Activated naive CD8-positive, alpha-beta T cell treated with anti-CD3 and anti-CD28 coated beads, Interleukin-2, amount 10 ng/mL, durations not matched to agents 7 days and 5 days (primary cell): ENCODE measurements at regions not wholly inside any gene's neighbourhood (a gene's known extent, or its start where the extent isn't known, plus 50 kb on each side); places are given as distances from the start of the nearest gene placed in this dataset.

Source experiments
- ATAC-seq: fragments of 150-1000 bp; cut with Tn5 transposase; one replicate; pipeline ENCODE4 v1.10.0; 2021; ENCODE audit warnings: low read depth, moderate library complexity
- POLR2A ChIA-PET: fragments of 350-600 bp; sonication (Branson Sonifier 250); formaldehyde crosslinking; loops from one replicate; lab custom pipeline; 2021; ENCODE audit warnings: antibody characterized with exemption; lab: Charles Lee
- DNase-seq: peaks from one replicate; pipeline ENCODE4 v3.0.0; 2021
- H3K27ac Mint-ChIP-seq: one replicate; pipeline ENCODE4 v1.8.0; 2022; ENCODE audit warnings: mild to moderate bottlenecking, mixed read lengths
- H3K27me3 Mint-ChIP-seq: one replicate; pipeline ENCODE4 v1.8.0; 2022; ENCODE audit warnings: mild to moderate bottlenecking, moderate library complexity, mixed read lengths
- H3K36me3 Mint-ChIP-seq: one replicate; pipeline ENCODE4 v1.8.0; 2021; ENCODE audit warnings: mild to moderate bottlenecking, mixed read lengths
- H3K4me1 Mint-ChIP-seq: one replicate; pipeline ENCODE4 v1.8.0; 2021; ENCODE audit warnings: mixed read lengths
- H3K4me3 Mint-ChIP-seq: one replicate; pipeline ENCODE4 v1.8.0; 2022; ENCODE audit warnings: mild to moderate bottlenecking, moderate library complexity, mixed read lengths
- H3K9me3 Mint-ChIP-seq: one replicate; pipeline ENCODE4 v1.8.0; 2021; ENCODE audit warnings: mixed read lengths

GRCh38 chr22:48042621-48043395 lies 1280.4 kb downstream of the TBC1D22A start:
- no peak for ATAC-seq
- H3K27me3 Mint-ChIP-seq: peaks cover 25% of the 10 kb centered on the region
- H3K4me3 Mint-ChIP-seq: no peak overlapping the region
- H3K27ac Mint-ChIP-seq: no peak overlapping the region
- peaks cover 4% of the 10 kb centered on the region for H3K4me1 Mint-ChIP-seq
- no peak for DNase-seq
- POLR2A ChIA-PET: no interaction called here
- H3K9me3 Mint-ChIP-seq: no peaks in the 10 kb centered on the region
- H3K36me3 Mint-ChIP-seq: no peaks in the 10 kb centered on the region

- Mint-ChIP-seq H3K27ac (no peak overlapping the region), H3K4me1 (no peaks in the 10 kb centered on the region), H3K9me3 (no peaks in the 10 kb centered on the region), H3K27me3 (peaks cover 29% of the 10 kb centered on the region), H3K4me3 (no peak overlapping the region), H3K36me3 (no peaks in the 10 kb centered on the region)
- no peak for ATAC-seq
- no peak for DNase-seq
- POLR2A ChIA-PET: no interaction called here
These were observed 1276.9 kb downstream of the TBC1D22A start for GRCh38 chr22:48039326-48039725.

GRCh38 chr22:48037618-48038017 lies 1275.2 kb downstream of the TBC1D22A start:
- POLR2A ChIA-PET: no interaction called here
- Mint-ChIP-seq H3K27ac (no peak overlapping the region), H3K4me3 (no peak overlapping the region), H3K9me3 (no peaks in the 10 kb centered on the region), H3K27me3 (peaks cover 27% of the 10 kb centered on the region), H3K36me3 (no peaks in the 10 kb centered on the region), H3K4me1 (no peaks in the 10 kb centered on the region)
- ATAC-seq (no peak), DNase-seq (no peak)

GRCh38 chr22:48035897-48036296 lies 1273.4 kb downstream of the TBC1D22A start:
- Mint-ChIP-seq H3K9me3 (no peaks in the 10 kb centered on the region), H3K27ac (no peak overlapping the region), H3K36me3 (no peaks in the 10 kb centered on the region), H3K4me1 (no peaks in the 10 kb centered on the region), H3K27me3 (peaks cover 23% of the 10 kb centered on the region), H3K4me3 (no peak overlapping the region)
- ATAC-seq (no peak), DNase-seq (no peak)
- POLR2A ChIA-PET: no interaction called here

GRCh38 chr22:48031589-48031988 lies 1269.1 kb downstream of the TBC1D22A start:
- POLR2A ChIA-PET: no interaction called here
- Mint-ChIP-seq H3K36me3 (no peaks in the 10 kb centered on the region), H3K27me3 (peaks cover 19% of the 10 kb centered on the region), H3K9me3 (no peaks in the 10 kb centered on the region), H3K27ac (no peak overlapping the region), H3K4me3 (no peak overlapping the region), H3K4me1 (no peaks in the 10 kb centered on the region)
- ATAC-seq (no peak), DNase-seq (no peak)

- Mint-ChIP-seq H3K4me1 (no peaks in the 10 kb centered on the region), H3K9me3 (peaks cover 4% of the 10 kb centered on the region), H3K27me3 (peaks cover 11% of the 10 kb centered on the region), H3K27ac (no peak overlapping the region), H3K4me3 (no peak overlapping the region), H3K36me3 (no peaks in the 10 kb centered on the region)
- no peak for ATAC-seq
- no peak for DNase-seq
- POLR2A ChIA-PET: no interaction called here
These were observed 1262.6 kb downstream of the TBC1D22A start for GRCh38 chr22:48025096-48025495.

GRCh38 chr22:48021991-48022401 lies 1259.5 kb downstream of the TBC1D22A start:
- Mint-ChIP-seq H3K36me3 (no peaks in the 10 kb centered on the region), H3K9me3 (peaks cover 18% of the 10 kb centered on the region), H3K4me1 (no peaks in the 10 kb centered on the region), H3K4me3 (no peak overlapping the region), H3K27me3 (peaks cover 5% of the 10 kb centered on the region), H3K27ac (no peak overlapping the region)
- no peak for DNase-seq
- no peak for ATAC-seq
- POLR2A ChIA-PET: no interaction called here

- no peak for ATAC-seq
- DNase-seq: no peak
- H3K36me3 Mint-ChIP-seq: no peaks in the 10 kb centered on the region
- H3K4me1 Mint-ChIP-seq: no peaks in the 10 kb centered on the region
- H3K9me3 Mint-ChIP-seq: peaks cover 18% of the 10 kb centered on the region
- H3K4me3 Mint-ChIP-seq: no peak overlapping the region
- H3K27me3 Mint-ChIP-seq: peaks cover 8% of the 10 kb centered on the region
- no peak overlapping the region for H3K27ac Mint-ChIP-seq
- POLR2A ChIA-PET: no interaction called here
These were observed 1255.9 kb downstream of the TBC1D22A start for GRCh38 chr22:48018346-48018745.

GRCh38 chr22:48015701-48016100 lies 1253.3 kb downstream of the TBC1D22A start:
- Mint-ChIP-seq H3K27ac (no peak overlapping the region), H3K4me3 (no peak overlapping the region), H3K36me3 (no peaks in the 10 kb centered on the region), H3K9me3 (peaks cover 18% of the 10 kb centered on the region), H3K27me3 (peaks cover 16% of the 10 kb centered on the region), H3K4me1 (no peaks in the 10 kb centered on the region)
- ATAC-seq (no peak), DNase-seq (no peak)
- POLR2A ChIA-PET: no interaction called here

- Mint-ChIP-seq H3K4me3 (no peak overlapping the region), H3K27ac (no peak overlapping the region), H3K27me3 (peaks cover 3% of the 10 kb centered on the region), H3K36me3 (no peaks in the 10 kb centered on the region), H3K4me1 (no peaks in the 10 kb centered on the region), H3K9me3 (no peaks in the 10 kb centered on the region)
- no peak for DNase-seq
- no peak for ATAC-seq
- POLR2A ChIA-PET: no interaction called here
These were observed 1242.5 kb downstream of the TBC1D22A start for GRCh38 chr22:48004936-48005335.

- Mint-ChIP-seq H3K9me3 (no peaks in the 10 kb centered on the region), H3K27ac (no peak overlapping the region)
These were observed 1241.6 kb downstream of the TBC1D22A start for GRCh38 chr22:48004038-48004437.

GRCh38 chr22:48001101-48001500 lies 1238.7 kb downstream of the TBC1D22A start:
- Mint-ChIP-seq H3K27ac (no peak overlapping the region), H3K36me3 (no peaks in the 10 kb centered on the region), H3K4me3 (no peak overlapping the region), H3K27me3 (peaks cover 3% of the 10 kb centered on the region), H3K9me3 (no peaks in the 10 kb centered on the region), H3K4me1 (no peaks in the 10 kb centered on the region)
- ATAC-seq (no peak), DNase-seq (no peak)
- POLR2A ChIA-PET: no interaction called here

More at GRCh38 chr22:48004038-48004437, 1241.6 kb downstream of the TBC1D22A start:
- peaks cover 3% of the 10 kb centered on the region for H3K27me3 Mint-ChIP-seq
- no peak for DNase-seq
- no peaks in the 10 kb centered on the region for H3K4me1 Mint-ChIP-seq
- no peaks in the 10 kb centered on the region for H3K36me3 Mint-ChIP-seq
- H3K4me3 Mint-ChIP-seq: no peak overlapping the region
- no peak for ATAC-seq
- POLR2A ChIA-PET: no interaction called here

GRCh38 chr22:47997612-47998011 lies 1235.2 kb downstream of the TBC1D22A start:
- Mint-ChIP-seq H3K36me3 (no peaks in the 10 kb centered on the region), H3K27me3 (peaks cover 2% of the 10 kb centered on the region), H3K4me3 (no peak overlapping the region), H3K4me1 (no peaks in the 10 kb centered on the region), H3K9me3 (no peaks in the 10 kb centered on the region), H3K27ac (no peak overlapping the region)
- DNase-seq (no peak), ATAC-seq (no peak)
- POLR2A ChIA-PET: no interaction called here

GRCh38 chr22:47997052-47997590 lies 1234.7 kb downstream of the TBC1D22A start:
- Mint-ChIP-seq H3K27me3 (peaks cover 2% of the 10 kb centered on the region), H3K9me3 (no peaks in the 10 kb centered on the region), H3K4me3 (no peak overlapping the region), H3K27ac (no peak overlapping the region), H3K36me3 (no peaks in the 10 kb centered on the region), H3K4me1 (no peaks in the 10 kb centered on the region)
- POLR2A ChIA-PET: no interaction called here
- DNase-seq (no peak), ATAC-seq (no peak)
